Right atrium auricular region (tissue), 2 donors: ENCODE measurements at regions not wholly inside any gene's neighbourhood (a gene's known extent, or its start where the extent isn't known, plus 50 kb on each side); places are given as distances from the start of the nearest gene placed in this dataset.

ENCODE experiments used
- DNase-seq: peaks from one replicate; pipeline ENCODE4 v3.0.0-alpha.2; 2019; ENCODE audit warnings: low spot score
- H3K27ac ChIP-seq, 2 donors: fragments of 200-600 bp; sonication (generic); 1 replicate in 1 of 2; 2 replicates in 1 of 2; pipeline ENCODE4 v1.5.1; 2016 to 2019
- H3K27me3 ChIP-seq, 2 donors: fragments of 200-600 bp; sonication (generic); one replicate each; pipeline versions ENCODE4 v1.5.1 to v1.6.0; 2017 to 2019
- H3K36me3 ChIP-seq: fragments of 200-600 bp; sonication (generic); one replicate; pipeline ENCODE4 v1.5.1; 2016
- H3K4me1 ChIP-seq, 2 donors: fragments of 200-600 bp; sonication (generic); one replicate each; pipeline versions ENCODE4 v1.5.1 to v1.6.0; 2017 to 2019
- H3K4me3 ChIP-seq, 2 donors: fragments of 200-600 bp; sonication (generic); 1 replicate in 1 of 2; 2 replicates in 1 of 2; pipeline ENCODE4 v1.5.1; 2017 to 2019; ENCODE audit warnings: mild to moderate bottlenecking in 1 of 2, moderate library complexity in 1 of 2
- H3K9me3 ChIP-seq, 2 donors: fragments of 200-600 bp; sonication (generic); one replicate each; pipeline ENCODE4 v1.5.1; 2019
- CTCF ChIP-seq, 2 donors: fragments of 200-600 bp; sonication (generic); IDR thresholded peaks; one replicate each; pipeline ENCODE4 v1.5.1; 2019; ENCODE audit warnings: antibody characterized with exemption in 2 of 2

GRCh38 chr6:91683240-91683639, 1096.4 kb upstream of the MAP3K7 start:
- DNase-seq: no peak
- Histone ChIP-seq H3K27me3 (no peaks in the 10 kb centered on the region), H3K9me3 (no peaks in the 10 kb centered on the region), H3K4me1 (no peaks in the 10 kb centered on the region), H3K36me3 (no peaks in the 10 kb centered on the region), H3K4me3 (no peak overlapping the region), H3K27ac (no peak overlapping the region)
- no peak for TF ChIP-seq CTCF (IDR thresholded peaks at IDR 0.05)

GRCh38 chr6:91681296-91681695, 1094.4 kb upstream of the MAP3K7 start:
- Histone ChIP-seq H3K27me3 (no peaks in the 10 kb centered on the region), H3K9me3 (no peaks in the 10 kb centered on the region), H3K27ac (no peak overlapping the region), H3K36me3 (no peaks in the 10 kb centered on the region), H3K4me3 (no peak overlapping the region), H3K4me1 (no peaks in the 10 kb centered on the region)
- DNase-seq: no peak
- TF ChIP-seq CTCF (IDR thresholded peaks at IDR 0.05): no peak

- no peak overlapping the region for H3K4me3 ChIP-seq
- TF ChIP-seq CTCF (IDR thresholded peaks at IDR 0.05): no peak
These were observed 1092.0 kb upstream of the MAP3K7 start for GRCh38 chr6:91678679-91679446.

GRCh38 chr6:91672201-91672600, 1085.3 kb upstream of the MAP3K7 start:
- Histone ChIP-seq H3K27ac (no peak overlapping the region), H3K4me3 (no peak overlapping the region), H3K36me3 (no peaks in the 10 kb centered on the region), H3K27me3 (peaks cover 0 to 5% of the 10 kb centered on the region in 2 donors), H3K9me3 (no peaks in the 10 kb centered on the region), H3K4me1 (no peaks in the 10 kb centered on the region)
- TF ChIP-seq CTCF (IDR thresholded peaks at IDR 0.05): no peak
- no peak for DNase-seq

More at GRCh38 chr6:91678679-91679446, 1092.0 kb upstream of the MAP3K7 start:
- no peak for DNase-seq
- Histone ChIP-seq H3K27ac (no peak overlapping the region), H3K27me3 (no peaks in the 10 kb centered on the region), H3K4me1 (no peaks in the 10 kb centered on the region), H3K9me3 (no peaks in the 10 kb centered on the region), H3K36me3 (no peaks in the 10 kb centered on the region)

GRCh38 chr6:91669871-91670268, 1083.0 kb upstream of the MAP3K7 start:
- no peak overlapping the region for H3K27ac ChIP-seq
- no peaks in the 10 kb centered on the region for H3K9me3 ChIP-seq
- H3K36me3 ChIP-seq: no peaks in the 10 kb centered on the region
- DNase-seq: no peak
- no peak for TF ChIP-seq CTCF (IDR thresholded peaks at IDR 0.05)
- H3K27me3 ChIP-seq: peaks cover 0 to 5% of the 10 kb centered on the region in 2 donors
- H3K4me1 ChIP-seq: no peaks in the 10 kb centered on the region
- H3K4me3 ChIP-seq: no peak overlapping the region
